ENCODE measurements at regions not wholly inside any gene's neighbourhood (a gene's known extent, or its start where the extent isn't known, plus 50 kb on each side); places are given as distances from the start of the nearest gene placed in this dataset.
"Not testable (repeated sequence)": the region's sequence is repeated elsewhere in the genome, so short reads cannot be mapped to it uniquely, and the experiment has no call there.

DNA sequence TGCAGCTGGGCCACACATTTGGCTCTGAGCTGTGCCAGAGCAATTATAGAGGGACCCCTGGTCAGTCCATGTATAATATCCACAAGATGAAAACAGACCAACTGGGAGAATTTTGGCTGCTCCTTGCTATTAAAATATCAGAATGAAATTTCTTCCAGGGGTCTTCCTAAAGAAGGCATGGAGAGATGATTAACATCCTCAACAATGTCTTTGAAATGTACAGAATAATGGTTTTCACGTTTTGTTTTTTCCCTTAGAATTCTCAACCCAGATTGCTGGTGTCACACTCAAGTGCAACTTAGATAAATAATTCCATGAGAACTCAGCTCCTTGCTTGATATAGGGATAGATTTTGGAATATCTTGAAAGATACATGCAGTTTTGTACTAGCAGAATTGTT lies 148.3 kb upstream of the SLC24A2 start:
- DNase-seq, result no peak

GRCh38 chr9:19936598-19936997 lies 147.8 kb upstream of the SLC24A2 start:
- no peak for DNase-seq

- DNase-seq, result no peak
Measured at GRCh38 chr9:19935422-19935821, 146.6 kb upstream of the SLC24A2 start.

- DNase-seq, result peak; percentile 9 to 51 (median 22)
Measured at GRCh38 chr9:19934301-19934871, 145.5 kb upstream of the SLC24A2 start.

DNA sequence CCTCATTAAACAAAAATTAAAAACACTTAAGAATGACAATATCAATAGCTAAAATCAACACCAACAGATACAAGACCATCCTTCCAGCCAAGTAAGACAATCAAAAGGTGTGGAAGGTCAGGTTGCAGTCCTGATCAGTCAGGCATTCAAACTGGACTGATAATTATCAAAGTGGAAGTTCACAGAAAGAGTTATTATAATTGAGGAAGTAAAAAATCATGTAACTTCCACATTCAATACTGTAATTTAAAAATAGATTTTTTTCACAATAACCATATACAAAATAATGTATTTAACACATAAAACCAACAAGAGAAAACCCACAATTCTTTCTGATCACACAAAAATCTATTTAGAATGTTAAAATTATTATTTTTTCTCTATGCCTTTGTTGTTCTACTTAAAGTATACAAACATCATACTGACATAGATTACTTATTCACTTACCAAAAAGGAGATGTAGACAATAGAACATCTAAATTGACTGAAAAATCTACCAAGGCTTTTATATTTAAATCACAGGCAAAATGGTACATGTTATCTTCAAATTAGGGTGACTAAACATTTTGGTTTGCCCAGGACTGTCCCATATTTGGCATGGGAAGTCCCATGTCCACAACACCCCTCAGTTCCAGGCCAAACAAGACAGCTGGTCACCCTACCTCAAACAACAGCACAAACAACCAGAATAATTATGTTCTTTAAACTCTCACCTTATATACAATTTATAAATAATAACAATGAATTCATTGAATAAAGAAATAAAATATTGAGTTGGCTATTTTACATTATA lies 142.5 kb upstream of the SLC24A2 start:
- no peak for DNase-seq

GRCh38 chr9:19927560-19927959 lies 138.7 kb upstream of the SLC24A2 start:
- no peak for DNase-seq

GRCh38 chr9:19926774-19927173 lies 137.9 kb upstream of the SLC24A2 start:
- no peak for DNase-seq

DNA sequence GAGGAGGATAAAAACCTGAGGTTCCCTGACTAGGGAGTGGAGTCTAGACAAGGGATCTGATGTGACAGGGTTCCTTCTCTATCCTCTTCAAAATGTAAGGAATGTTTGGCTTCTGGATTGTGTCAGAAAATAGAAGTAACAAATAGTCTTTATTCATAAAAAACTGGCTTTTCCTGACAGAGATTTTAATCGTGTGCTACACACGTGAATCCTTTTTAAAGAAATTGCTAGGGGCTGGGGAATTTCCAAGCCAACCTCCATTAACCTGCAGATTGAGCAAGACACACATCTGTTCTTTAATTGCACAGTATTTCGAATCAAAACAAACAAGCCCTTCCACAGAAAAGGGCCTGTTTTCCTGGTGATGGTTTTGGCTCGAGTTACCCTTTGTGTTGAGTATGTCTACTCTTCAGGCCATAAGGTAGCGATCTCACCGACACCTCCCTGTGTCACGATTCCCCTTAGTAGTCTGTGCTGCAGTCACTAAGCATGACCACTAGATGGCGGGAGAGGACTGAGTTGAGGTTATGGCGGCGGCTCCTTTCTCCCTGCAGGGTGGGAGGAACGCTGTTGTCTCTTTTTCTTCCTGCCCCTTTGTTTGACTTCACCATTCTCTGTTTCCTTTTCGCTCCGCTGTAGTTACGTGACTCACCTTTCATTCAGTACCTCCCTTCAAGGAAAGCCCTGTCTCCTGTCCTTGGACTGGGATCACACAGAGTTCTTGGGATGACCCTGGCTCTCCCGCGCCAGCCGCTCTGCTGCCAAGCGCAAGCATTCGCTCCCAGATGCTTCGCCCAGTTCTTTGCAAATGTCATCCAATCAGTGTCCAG lies 137.1 kb upstream of the SLC24A2 start:
- DNase-seq, result peak; percentile 73 to 89 (median 83)

GRCh38 chr9:19924080-19924479 lies 135.2 kb upstream of the SLC24A2 start:
- no peak for DNase-seq

GRCh38 chr9:19922476-19923118 lies 133.8 kb upstream of the SLC24A2 start:
- peak; percentile 37 to 57 (median 48) for DNase-seq

DNA sequence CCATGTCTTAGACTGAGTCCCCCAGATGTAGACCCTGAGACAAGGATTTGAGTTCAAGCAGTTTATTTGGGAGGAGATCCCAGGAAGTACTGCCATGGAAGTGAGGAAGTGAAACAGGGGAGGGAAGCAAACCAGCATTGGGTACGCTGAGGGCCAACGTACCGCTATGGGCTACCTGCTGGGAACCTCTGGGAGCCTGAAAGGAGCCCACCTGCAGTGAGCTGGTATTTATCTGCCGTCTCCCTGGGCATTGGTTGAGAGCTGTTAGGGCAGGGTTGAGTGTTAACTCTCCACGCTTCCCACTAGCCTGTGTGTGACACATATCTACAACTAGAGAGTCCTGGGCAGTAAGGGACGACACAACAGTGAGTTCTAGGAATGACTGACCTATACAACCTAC lies 131.6 kb upstream of the SLC24A2 start:
- DNase-seq, result no peak

DNA sequence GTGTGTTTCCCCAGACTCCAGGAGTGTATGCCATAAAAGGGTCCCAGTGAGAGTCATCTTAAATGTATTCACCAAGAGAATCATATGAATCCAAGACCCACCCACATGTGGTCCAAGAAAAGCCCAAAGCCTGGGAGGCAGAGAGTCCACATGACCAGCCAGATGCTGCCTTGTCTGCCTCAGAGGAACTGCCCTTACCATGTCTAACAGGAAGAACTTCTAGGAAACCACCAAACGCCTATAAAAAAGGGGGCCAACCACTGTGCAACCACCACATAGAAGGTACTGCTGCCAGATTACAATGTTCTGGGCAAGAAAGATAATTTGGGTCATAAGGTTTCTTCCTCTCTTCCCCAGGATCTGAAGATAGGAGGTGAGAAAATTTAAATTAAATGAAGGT lies 129.8 kb upstream of the SLC24A2 start:
- DNase-seq, result no peak

DNA sequence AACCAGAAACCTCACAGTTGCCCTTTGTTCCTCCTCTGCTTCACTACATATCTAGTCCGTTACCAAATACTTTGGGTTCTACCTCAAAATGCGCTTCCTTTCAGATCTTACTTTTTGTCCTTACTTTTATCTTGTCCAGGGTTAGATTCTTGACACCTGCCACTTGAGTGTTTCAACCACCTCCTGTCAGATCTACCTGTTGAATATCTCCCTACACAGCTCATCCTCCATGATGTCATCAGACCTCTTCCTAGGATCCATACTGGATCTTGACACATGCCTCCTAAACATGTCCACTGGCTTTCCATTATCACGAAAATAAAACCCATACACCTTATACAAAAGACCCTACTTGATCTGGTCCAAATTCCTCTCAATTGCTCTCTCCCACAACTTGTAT lies 125.2 kb upstream of the SLC24A2 start:
- no peak for DNase-seq

- DNase-seq, result no peak
Measured at GRCh38 chr9:19913151-19913550, 124.3 kb upstream of the SLC24A2 start.

- no peak for DNase-seq
Measured at GRCh38 chr9:19903076-19903475, 114.2 kb upstream of the SLC24A2 start.

DNA sequence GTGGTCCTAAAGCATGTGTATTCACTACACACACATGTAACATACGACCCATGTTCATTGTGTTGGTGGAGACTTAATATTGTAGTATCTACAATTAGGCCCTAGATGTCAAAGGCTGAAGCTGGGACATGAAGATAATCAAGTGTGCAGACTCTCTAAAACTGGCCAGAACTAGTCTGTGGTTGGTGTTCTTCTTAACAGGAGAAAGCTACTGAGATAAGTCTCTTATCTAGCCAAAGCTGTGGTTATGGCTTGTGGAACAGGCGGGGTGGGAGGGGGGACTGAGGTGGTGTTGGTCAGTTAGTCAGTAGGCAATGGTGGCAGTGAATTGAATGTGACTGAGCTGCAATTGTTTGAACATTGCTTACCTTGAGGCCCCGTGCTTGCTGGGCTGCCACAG lies 112.7 kb upstream of the SLC24A2 start:
- DNase-seq, result no peak

GRCh38 chr9:19896161-19896560 lies 107.3 kb upstream of the SLC24A2 start:
- no peak for DNase-seq

DNA sequence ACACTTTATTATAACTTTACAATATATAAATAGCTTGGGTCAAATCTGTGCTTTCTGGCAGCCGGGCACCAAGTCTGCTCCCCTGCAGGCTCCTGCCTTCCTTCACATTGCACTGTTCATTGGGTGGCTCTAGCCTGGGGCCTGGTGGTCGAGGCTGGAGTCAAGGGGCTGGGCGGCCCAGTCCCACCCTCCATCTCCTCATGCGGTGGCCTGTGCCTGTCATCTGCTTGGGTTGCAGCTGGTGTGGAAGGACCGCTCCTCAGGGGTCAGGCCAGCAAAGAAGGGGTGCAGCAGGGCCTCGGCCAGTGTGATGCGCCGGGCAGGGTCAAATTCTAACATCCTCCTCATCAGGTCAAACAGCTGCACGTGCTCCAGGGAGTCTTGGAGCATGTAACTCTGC lies 106.7 kb upstream of the SLC24A2 start:
- not testable (repeated sequence) for DNase-seq

DNA sequence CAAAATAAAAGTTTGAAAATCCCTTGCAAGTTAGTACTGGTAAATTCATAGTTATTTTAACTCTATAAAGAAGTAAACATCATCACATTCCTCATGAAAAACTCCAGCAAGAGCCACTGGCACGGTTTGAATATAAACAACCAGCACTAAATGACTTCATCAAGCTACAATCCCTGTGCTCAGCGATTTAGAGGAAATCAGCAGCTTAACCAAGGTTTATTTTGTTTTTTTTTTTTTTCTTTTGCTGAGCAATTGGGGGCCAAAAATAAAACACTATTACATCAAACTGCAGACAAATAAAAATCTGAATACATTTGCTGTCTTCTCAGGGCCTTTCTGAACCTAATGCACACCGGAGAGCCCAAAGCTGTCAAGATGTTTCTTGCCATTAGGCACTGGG lies 106.2 kb upstream of the SLC24A2 start:
- DNase-seq, result peak; percentile 12 to 34 (median 22)

DNA sequence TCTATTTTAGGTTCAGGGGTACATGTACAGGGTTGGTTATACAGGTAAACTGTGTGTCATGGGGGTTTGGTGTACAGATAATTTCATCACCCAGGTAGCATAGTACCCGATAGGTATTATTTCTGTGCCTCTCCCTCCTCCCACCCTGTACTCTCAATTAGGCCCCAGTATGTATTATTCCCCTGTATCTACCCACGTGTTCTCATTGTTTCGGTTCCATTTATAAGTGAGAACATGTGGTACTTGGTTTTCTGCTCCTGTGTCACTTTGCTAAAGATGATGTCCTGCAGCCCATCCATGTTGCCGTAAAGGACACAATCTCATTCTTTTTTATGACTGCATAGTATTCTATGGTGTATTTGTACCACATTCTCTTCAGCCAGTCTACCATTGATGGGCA lies 96.8 kb upstream of the SLC24A2 start:
- DNase-seq, result no peak

GRCh38 chr9:19879062-19879461 lies 90.2 kb upstream of the SLC24A2 start:
- no peak for DNase-seq
